AG08395 (cell line): ENCODE measurements at regions not wholly inside any gene's neighbourhood (a gene's known extent, or its start where the extent isn't known, plus 50 kb on each side); places are given as distances from the start of the nearest gene placed in this dataset.

ENCODE experiments used
- DNase-seq: peaks from one replicate; pipeline ENCODE4 v3.0.0; 2012; ENCODE audit warnings: mixed read lengths, low spot score

- DNase-seq: no peak
Measured at GRCh38 chr3:10763817-10764258, 52.2 kb upstream of the SLC6A11 start.

- DNase-seq: no peak
Measured at GRCh38 chr3:10764259-10765051, 51.6 kb upstream of the SLC6A11 start.

- no peak for DNase-seq
Measured at GRCh38 chr3:10766049-10766705, 49.9 kb upstream of the SLC6A11 start.
